NT2/D1 (cell line): ENCODE measurements at regions not wholly inside any gene's neighbourhood (a gene's known extent, or its start where the extent isn't known, plus 50 kb on each side); places are given as distances from the start of the nearest gene placed in this dataset.

Experiments used
- DNase-seq: peaks from one replicate; pipeline ENCODE4 v3.0.0-alpha.2; 2011; ENCODE audit warnings: low read depth, low spot score
- H3K27me3 ChIP-seq: 2 replicates; pipeline ENCODE4 v1.6.0; 2011; ENCODE audit warnings: mild to moderate bottlenecking; ENCODE audit not compliant: insufficient read length, insufficient read depth
- H3K36me3 ChIP-seq: 2 replicates; pipeline ENCODE4 v1.6.1; 2011; ENCODE audit warnings: mild to moderate bottlenecking, low read length, mixed read lengths; ENCODE audit not compliant: insufficient read depth, insufficient read length
- H3K4me1 ChIP-seq: 2 replicates; pipeline ENCODE4 v1.5.1; 2011; ENCODE audit not compliant: insufficient read depth, insufficient read length
- H3K4me3 ChIP-seq: 2 replicates; pipeline ENCODE4 v1.5.1; 2011; ENCODE audit warnings: low read depth; ENCODE audit not compliant: insufficient read length
- H3K9ac ChIP-seq: 2 replicates; pipeline ENCODE4 v1.6.0; 2011; ENCODE audit warnings: low read depth; ENCODE audit not compliant: insufficient read length
- H3K9me3 ChIP-seq: 2 replicates; pipeline ENCODE4 v1.5.1; 2011; ENCODE audit warnings: mild to moderate bottlenecking, low read length; ENCODE audit not compliant: insufficient read depth
- SUZ12 ChIP-seq: IDR thresholded peaks from 2 replicates; pipeline ENCODE4 v1.6.1; 2011; ENCODE audit not compliant: insufficient read length, insufficient read depth; ENCODE audit errors: extremely low read depth
- YY1 ChIP-seq: IDR thresholded peaks from 2 replicates; pipeline ENCODE4 v1.6.1; 2011; ENCODE audit not compliant: insufficient read length, insufficient read depth
- ZNF274 ChIP-seq: IDR thresholded peaks from 2 replicates; pipeline ENCODE4 v1.6.1; 2011; ENCODE audit warnings: mild to moderate bottlenecking, low read depth, low read length

GRCh38 chr5:174376056-174376455 is 330.6 kb downstream of the NSG2 start:
- DNase-seq = no peak
- Histone ChIP-seq H3K9me3 (no peaks in the 10 kb centered on the region), H3K36me3 (no peaks in the 10 kb centered on the region), H3K27me3 (no peaks in the 10 kb centered on the region), H3K9ac (no peak overlapping the region), H3K4me1 (no peaks in the 10 kb centered on the region), H3K4me3 (no peak overlapping the region)
- TF ChIP-seq ZNF274 (no peak), YY1 (no peak), SUZ12 (no peak)

GRCh38 chr5:174376726-174377373 is 331.3 kb downstream of the NSG2 start:
- no peaks in the 10 kb centered on the region for H3K27me3 ChIP-seq
- TF ChIP-seq YY1 = no peak
- TF ChIP-seq ZNF274 = no peak
- no peak for TF ChIP-seq SUZ12
- DNase-seq = no peak
- no peak overlapping the region for H3K4me3 ChIP-seq
- H3K4me1 ChIP-seq = no peaks in the 10 kb centered on the region
- H3K9ac ChIP-seq = no peak overlapping the region
- no peaks in the 10 kb centered on the region for H3K36me3 ChIP-seq
- no peaks in the 10 kb centered on the region for H3K9me3 ChIP-seq

- H3K9ac ChIP-seq = no peak overlapping the region
- no peak for DNase-seq
- H3K27me3 ChIP-seq = no peaks in the 10 kb centered on the region
- H3K4me3 ChIP-seq = no peak overlapping the region
- H3K36me3 ChIP-seq = no peaks in the 10 kb centered on the region
- no peaks in the 10 kb centered on the region for H3K4me1 ChIP-seq
- TF ChIP-seq YY1 (no peak), SUZ12 (no peak)
- H3K9me3 ChIP-seq = no peaks in the 10 kb centered on the region
Observed at GRCh38 chr5:174378121-174378874, 332.8 kb downstream of the NSG2 start.

- Histone ChIP-seq H3K4me1 (no peaks in the 10 kb centered on the region), H3K27me3 (no peaks in the 10 kb centered on the region), H3K36me3 (no peaks in the 10 kb centered on the region), H3K9me3 (no peaks in the 10 kb centered on the region), H3K4me3 (no peak overlapping the region), H3K9ac (no peak overlapping the region)
- DNase-seq = no peak
- no peak for TF ChIP-seq ZNF274
Observed at GRCh38 chr5:174380311-174380710, 334.8 kb downstream of the NSG2 start.

GRCh38 chr5:174381241-174381640 is 335.7 kb downstream of the NSG2 start:
- Histone ChIP-seq H3K9ac (no peak overlapping the region), H3K4me1 (no peaks in the 10 kb centered on the region), H3K9me3 (no peaks in the 10 kb centered on the region), H3K36me3 (no peaks in the 10 kb centered on the region), H3K27me3 (no peaks in the 10 kb centered on the region), H3K4me3 (no peak overlapping the region)
- TF ChIP-seq ZNF274 (no peak), SUZ12 (no peak), YY1 (no peak)
- DNase-seq = no peak

- DNase-seq = no peak
- H3K4me3 ChIP-seq = no peak overlapping the region
- H3K9me3 ChIP-seq = no peaks in the 10 kb centered on the region
- no peak for TF ChIP-seq ZNF274
- TF ChIP-seq YY1 = no peak
- no peak for TF ChIP-seq SUZ12
- H3K27me3 ChIP-seq = no peaks in the 10 kb centered on the region
- H3K4me1 ChIP-seq = no peaks in the 10 kb centered on the region
- H3K36me3 ChIP-seq = no peaks in the 10 kb centered on the region
- no peak overlapping the region for H3K9ac ChIP-seq
Observed at GRCh38 chr5:174383210-174384167, 338.0 kb downstream of the NSG2 start.

GRCh38 chr5:174384509-174384947 is 339.0 kb downstream of the NSG2 start:
- TF ChIP-seq YY1 (no peak), ZNF274 (no peak), SUZ12 (no peak)
- no peak overlapping the region for H3K4me3 ChIP-seq
- no peaks in the 10 kb centered on the region for H3K4me1 ChIP-seq
- H3K27me3 ChIP-seq = no peaks in the 10 kb centered on the region
- no peaks in the 10 kb centered on the region for H3K9me3 ChIP-seq
- no peak overlapping the region for H3K9ac ChIP-seq
- no peaks in the 10 kb centered on the region for H3K36me3 ChIP-seq
- no peak for DNase-seq
